ENCODE measurements at regions not wholly inside any gene's neighbourhood (a gene's known extent, or its start where the extent isn't known, plus 50 kb on each side); places are given as distances from the start of the nearest gene placed in this dataset.

DNA sequence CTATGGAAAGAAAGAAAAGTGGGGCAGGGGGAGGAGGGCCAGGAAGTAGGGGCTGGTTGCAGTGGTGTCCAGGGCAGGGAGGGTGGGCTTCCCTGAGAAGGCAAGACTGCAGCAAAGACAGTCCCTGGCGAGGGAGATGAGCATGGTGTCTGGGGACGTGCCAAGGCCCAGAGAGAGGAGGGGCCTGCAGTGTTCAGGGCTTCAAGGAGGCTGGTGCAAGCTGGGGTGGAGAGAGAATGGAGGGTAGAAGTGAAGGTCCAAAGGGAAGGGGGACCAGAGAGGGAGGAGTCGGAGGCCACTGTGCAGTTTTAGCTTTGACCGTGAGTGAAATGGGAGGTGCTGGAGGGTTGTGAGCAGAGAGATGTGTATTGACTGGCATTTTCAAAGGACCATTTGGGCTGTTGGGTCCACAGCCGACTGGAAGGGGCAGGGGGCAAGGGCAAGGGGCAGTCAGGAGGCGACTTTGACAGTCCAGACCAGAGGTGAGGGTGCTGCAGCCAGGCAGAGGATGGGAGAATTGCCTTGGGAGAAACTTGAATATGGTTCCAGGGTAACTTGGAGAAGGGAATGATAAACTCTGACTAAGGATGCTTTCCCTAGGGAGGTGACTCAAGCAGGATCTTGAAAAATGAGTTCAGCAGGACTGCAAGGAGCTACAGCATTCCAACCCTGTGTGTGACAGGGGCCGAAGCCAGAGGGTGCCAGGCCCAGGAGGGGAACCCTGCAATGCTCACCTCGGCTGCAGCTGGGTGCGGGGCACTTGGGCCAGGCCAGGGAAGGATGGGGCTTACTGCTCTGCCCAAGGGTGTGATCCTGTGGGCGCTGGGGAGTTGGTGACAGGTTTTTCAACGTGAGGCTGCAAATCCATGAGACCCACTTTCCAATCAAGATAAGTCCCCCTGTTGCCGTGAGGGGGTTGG lies 177.1 kb upstream of the HAAO start:
- no peak for DNase-seq

DNA sequence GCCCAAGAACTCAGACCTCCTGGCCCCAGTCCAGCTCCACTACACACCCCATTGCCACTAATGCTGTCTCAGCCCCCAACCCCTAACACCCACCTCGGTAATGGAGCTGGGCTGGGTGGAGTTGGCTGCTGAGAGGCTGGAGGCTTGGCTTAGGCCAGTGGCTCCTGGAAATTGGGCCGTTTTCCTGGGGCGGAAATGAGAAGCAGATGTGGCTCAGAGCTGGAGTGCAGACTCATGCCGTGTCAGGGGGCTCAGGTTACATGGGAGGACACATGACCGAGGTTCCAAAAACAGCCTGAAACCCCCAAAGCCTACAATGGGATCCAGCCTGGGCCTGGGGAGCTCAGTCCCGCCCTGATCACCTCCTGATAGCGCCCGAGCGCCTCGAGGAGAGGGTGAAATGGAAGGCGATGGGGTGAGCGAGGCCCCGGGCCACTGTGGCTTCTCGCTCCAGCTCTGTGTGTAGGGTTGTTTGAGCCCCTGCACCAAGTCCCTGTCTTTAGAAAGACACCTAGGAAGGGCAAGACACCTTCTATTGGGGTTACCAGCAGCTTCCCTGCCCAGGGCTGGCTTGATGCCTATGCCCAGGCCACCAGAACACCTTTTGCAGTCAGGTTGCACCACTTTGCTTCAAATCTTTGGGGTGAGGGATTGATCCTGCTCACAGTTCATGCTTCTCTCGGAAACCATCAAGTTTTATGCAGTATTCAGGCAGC lies 175.7 kb upstream of the HAAO start:
- DNase-seq, result no peak

DNA sequence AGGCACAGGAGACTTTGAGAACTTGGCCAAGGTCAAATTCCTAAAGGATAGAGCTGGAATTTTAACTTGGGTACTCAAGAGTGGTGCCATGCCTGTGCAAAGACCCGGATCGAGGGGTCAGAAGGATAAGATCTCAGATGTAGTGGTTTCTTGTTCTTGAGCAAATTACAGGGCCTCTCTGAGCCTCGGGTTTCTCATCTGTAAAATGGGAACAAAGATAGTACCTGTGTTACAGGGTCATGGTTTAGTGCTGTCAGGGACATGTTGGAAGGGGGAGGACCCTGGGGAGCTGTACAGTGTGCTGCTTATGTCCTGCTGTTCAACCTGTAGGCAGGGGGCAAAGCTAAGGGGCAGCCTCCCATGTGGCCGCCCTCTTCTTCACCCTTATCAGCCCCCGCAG lies 173.5 kb upstream of the HAAO start:
- DNase-seq, result no peak

GRCh38 chr2:42965196-42965595 lies 172.8 kb upstream of the HAAO start:
- DNase-seq, result no peak

GRCh38 chr2:42964439-42965083 lies 172.2 kb upstream of the HAAO start:
- DNase-seq, result no peak

DNA sequence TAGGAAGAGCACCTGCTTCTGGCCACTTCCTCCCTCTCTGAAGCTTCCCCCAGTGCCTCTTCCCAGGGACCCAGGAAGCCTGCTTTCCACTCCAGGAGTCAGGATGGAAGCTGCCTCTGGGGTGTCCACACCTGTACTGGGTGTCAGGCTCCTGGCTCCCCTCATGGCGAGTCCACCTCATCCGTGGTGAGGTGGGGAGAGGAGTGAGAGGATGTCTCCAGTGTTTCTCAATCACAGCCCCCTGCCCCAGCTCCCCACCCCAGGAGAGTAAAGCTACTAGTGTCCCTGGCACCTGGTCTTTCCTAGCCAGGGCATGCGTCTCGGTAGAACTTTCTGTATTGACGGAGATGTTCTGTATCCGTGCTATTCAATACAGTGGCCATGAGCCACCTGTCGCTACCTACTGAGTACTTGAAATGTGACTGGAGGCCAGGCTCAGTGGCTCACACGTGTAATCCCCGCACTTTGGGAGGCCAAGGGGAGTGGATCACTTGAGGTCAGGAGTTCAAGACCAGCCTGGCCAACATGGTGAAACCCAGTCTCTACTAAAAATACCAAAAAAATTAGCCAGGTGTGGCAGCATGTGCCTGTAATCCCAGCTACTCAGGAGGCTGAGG lies 171.2 kb upstream of the HAAO start:
- no peak for DNase-seq

- no peak for DNase-seq
Observed at GRCh38 chr2:42962508-42962953, 170.1 kb upstream of the HAAO start.

- DNase-seq, result no peak
Observed at GRCh38 chr2:42961961-42962360, 169.6 kb upstream of the HAAO start.

DNA sequence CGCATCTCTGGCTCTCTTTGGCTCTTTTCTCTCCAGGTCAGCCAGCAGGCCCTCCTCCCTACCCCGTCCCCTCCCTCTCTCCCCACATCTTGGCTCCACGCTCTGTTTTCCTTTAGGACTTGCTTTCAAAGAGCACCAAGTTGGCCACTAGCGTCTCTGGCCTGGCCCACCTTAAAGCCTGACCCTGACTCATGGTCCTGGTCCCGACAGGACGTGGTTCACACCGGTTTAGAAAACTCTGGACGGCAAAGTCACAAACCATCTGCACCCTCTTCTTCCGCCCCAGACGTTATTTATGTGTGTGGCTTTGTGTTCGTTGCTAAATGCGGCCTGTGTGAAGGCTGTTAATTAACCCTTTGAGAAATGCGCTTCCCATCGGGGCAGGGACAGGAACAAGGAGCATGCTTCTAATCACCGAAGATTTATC lies 169.0 kb upstream of the HAAO start:
- DNase-seq, result no peak

DNA sequence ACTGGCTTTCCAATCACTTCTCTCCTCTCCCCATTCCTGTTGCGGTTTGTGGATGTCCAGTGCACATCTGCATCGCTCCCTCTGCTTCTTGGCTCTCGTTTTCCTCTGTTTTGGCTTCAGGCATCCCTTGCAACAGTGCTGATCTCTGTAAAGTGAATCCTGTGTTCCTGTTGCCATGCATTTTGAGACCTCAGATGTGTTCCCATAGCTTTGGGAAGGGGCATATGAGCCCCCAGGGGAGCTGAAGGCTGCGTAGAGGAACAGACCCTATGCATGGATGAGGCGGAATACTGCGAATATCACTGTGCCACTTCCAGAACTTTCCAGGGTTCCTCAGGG lies 168.4 kb upstream of the HAAO start:
- no peak for DNase-seq

- peak; percentile 48 for DNase-seq
Observed at GRCh38 chr2:42960002-42960841, 167.8 kb upstream of the HAAO start.

DNA sequence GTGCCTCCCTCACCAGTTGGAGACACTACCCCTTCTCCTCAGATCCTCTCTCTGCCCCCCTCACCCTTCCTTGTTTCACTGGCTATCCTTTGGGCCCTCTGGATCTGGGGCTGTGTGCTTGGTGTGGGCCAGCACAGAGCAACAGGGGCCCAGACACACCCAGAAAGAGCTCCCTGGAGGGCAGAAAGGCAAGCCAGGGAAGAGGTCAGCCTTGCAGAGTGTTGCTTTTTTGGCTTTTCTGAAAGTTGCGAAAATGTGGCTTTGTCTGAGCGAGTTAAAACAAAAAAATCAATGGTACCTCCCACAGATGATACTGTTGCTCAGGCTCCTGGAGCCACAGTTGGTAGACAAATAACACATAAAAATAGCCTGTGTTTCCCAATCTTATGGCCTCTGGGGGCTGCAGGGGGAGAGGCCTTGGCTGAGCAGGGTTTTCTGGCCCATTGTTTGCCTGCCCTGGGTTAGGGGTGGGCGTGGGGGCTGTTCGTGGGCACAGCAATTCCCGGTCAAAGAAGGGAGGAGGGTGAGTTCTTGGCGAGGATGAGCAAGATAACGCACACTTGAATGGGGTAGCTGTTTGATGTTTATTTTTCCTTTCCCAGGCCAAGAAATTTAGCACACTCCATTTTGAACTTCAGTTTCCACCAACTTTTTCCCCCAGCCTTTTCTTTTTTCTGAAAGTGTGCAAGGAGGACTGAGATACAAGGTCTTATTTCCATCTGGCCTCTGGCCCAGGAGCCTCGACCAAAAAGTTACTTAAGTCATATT lies 167.0 kb upstream of the HAAO start:
- DNase-seq, result no peak

GRCh38 chr2:42958741-42959233 lies 166.4 kb upstream of the HAAO start:
- no peak for DNase-seq

DNA sequence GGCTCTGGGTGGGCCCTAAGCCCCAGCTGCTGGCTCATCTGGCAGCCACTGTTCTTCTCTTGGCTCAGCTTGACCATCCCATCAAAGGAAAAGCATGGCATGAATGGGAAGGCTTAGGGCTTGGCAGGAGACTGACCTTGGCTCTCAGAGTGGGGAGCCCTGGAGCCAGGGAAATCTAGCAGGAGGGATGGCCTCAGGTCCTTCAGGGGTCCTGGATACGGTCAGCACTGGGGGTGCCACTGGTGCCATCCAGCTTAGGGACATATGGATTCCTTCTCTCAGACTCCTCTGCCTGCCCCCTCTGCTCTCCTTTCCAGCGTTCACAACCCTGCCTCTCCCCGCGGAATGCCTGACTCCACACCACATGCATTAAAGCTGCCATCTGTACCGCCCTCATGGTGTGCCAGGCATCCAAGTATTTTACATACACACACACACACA lies 165.5 kb upstream of the HAAO start:
- no peak for DNase-seq

DNA sequence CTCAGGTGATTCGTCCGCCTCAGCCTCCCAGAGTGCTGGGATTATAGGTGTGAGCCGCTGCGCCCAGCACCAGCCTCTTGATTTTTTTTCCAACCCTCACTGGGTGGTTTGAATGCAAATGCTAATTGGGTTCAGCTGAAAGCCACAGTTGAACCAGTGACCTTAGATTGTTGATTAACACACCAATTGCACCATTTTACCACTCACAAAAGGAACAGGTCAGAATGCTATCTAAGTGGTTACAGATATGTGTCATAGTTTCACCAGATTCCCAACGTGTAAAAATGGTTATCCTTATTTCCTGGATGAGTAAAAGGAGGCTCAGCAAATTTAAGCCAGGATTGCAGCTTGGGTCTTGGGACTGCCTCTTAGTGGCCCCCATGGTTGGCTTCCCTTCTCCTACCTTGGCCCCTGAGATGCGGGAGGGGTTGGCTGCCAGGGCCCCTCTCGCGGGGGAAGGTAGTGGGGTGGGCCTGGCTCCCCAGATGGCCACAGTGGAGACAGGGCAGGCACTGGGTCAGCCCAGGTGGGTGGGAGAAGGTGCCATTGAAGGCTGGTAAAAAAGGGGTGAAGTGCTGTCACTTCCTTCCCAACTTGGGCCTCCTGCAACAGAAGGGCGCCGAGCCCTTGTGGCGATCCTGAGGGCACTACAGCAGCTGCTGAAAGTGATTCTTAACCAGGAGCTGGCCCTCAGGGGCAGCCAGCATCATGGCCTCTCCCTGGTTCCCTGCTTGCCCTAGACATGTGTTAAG lies 164.9 kb upstream of the HAAO start:
- DNase-seq, result no peak

GRCh38 chr2:42954227-42954962 lies 162.0 kb upstream of the HAAO start:
- DNase-seq, result no peak

GRCh38 chr2:42953216-42953615 lies 160.8 kb upstream of the HAAO start:
- DNase-seq, result no peak

GRCh38 chr2:42951263-42951938 lies 159.0 kb upstream of the HAAO start:
- DNase-seq, result no peak

DNA sequence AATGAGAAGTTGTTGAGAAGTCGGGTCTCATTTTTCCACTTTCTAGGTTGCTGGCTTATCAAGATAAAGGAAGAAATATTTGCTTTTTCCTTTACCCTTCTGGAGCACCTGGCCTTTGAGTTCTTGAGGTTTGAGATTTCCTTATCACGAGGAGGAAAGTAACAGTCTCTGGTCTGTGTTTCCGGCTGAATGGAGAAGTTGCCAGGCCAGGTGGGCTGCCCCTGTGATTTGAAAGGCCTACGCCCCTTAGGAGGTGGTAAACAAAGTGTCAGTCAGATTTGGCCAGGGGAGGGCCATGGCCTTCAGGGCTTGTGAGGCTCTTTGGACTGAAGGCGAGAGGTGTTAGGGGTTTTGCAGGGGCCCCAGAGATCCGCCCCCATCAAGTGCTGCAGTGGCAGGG lies 156.7 kb upstream of the HAAO start:
- no peak for DNase-seq
